DND-41 (cell line): ENCODE measurements at regions not wholly inside any gene's neighbourhood (a gene's known extent, or its start where the extent isn't known, plus 50 kb on each side); places are given as distances from the start of the nearest gene placed in this dataset.

Experiments used
- EZH2 ChIP-seq: IDR thresholded peaks from 3 replicates; pipeline ENCODE4 v1.6.1; 2012; ENCODE audit warnings: borderline replicate concordance, low read depth, mild to moderate bottlenecking, moderate library complexity, low read length, inconsistent platforms; ENCODE audit not compliant: severe bottlenecking
- TF ChIP-seq, protein P1 (sequence below): IDR thresholded peaks from 2 replicates; pipeline ENCODE4 v1.5.1; 2012; ENCODE audit warnings: borderline replicate concordance, low read length, moderate library complexity, mild to moderate bottlenecking; ENCODE audit not compliant: poor library complexity, severe bottlenecking; ENCODE audit errors: extremely low read depth

DNA sequence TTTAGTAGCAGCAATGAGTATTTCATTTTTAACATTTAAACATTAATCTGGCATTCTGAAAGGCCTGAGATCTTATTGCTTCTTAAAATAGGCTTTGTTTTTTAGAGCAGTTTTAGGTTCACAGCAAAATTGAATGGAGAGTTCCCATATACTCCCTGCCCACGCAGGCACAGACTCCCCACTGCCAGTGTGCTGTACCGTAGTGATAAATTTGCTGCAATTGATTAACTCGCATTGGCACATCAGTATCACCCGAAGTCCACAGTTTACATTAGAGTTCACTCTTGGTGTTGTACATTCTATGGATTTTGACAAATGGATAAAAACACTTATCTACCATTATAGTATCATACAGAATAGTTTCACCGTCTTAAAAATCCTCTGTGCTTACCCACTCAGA lies 71.8 kb upstream of the ERRFI1 start:
- TF ChIP-seq, protein P1, sequence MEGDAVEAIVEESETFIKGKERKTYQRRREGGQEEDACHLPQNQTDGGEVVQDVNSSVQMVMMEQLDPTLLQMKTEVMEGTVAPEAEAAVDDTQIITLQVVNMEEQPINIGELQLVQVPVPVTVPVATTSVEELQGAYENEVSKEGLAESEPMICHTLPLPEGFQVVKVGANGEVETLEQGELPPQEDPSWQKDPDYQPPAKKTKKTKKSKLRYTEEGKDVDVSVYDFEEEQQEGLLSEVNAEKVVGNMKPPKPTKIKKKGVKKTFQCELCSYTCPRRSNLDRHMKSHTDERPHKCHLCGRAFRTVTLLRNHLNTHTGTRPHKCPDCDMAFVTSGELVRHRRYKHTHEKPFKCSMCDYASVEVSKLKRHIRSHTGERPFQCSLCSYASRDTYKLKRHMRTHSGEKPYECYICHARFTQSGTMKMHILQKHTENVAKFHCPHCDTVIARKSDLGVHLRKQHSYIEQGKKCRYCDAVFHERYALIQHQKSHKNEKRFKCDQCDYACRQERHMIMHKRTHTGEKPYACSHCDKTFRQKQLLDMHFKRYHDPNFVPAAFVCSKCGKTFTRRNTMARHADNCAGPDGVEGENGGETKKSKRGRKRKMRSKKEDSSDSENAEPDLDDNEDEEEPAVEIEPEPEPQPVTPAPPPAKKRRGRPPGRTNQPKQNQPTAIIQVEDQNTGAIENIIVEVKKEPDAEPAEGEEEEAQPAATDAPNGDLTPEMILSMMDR = no peak
- no peak for TF ChIP-seq EZH2
